ENCODE measurements at regions not wholly inside any gene's neighbourhood (a gene's known extent, or its start where the extent isn't known, plus 50 kb on each side); places are given as distances from the start of the nearest gene placed in this dataset.

GRCh38 chr7:10282909-10283308 lies 690.8 kb upstream of the PHF14 start:
- TF ChIP-seq CTCF (IDR thresholded peaks at IDR 0.05) (no peak), ZFX (IDR thresholded peaks at IDR 0.05; ENCODE audit: borderline replicate concordance) (no peak)
- H3K27ac ChIP-seq = no peak overlapping the region

- TF ChIP-seq CTCF (IDR thresholded peaks at IDR 0.05) (no peak), ZFX (IDR thresholded peaks at IDR 0.05; ENCODE audit: borderline replicate concordance) (no peak)
- H3K27ac ChIP-seq = no peak overlapping the region
These were observed 689.7 kb upstream of the PHF14 start for GRCh38 chr7:10284001-10284400.

- H3K27ac ChIP-seq = no peak overlapping the region
- no peak for TF ChIP-seq CTCF (IDR thresholded peaks at IDR 0.05)
These were observed 674.3 kb upstream of the PHF14 start for GRCh38 chr7:10299384-10299783.

- TF ChIP-seq CTCF (IDR thresholded peaks at IDR 0.05) (no peak), ZFX (IDR thresholded peaks at IDR 0.05; ENCODE audit: borderline replicate concordance) (no peak)
- H3K27ac ChIP-seq = no peak overlapping the region
These were observed 673.1 kb upstream of the PHF14 start for GRCh38 chr7:10300577-10300976.

GRCh38 chr7:10308276-10308675 lies 665.4 kb upstream of the PHF14 start:
- TF ChIP-seq ZFX (IDR thresholded peaks at IDR 0.05; ENCODE audit: borderline replicate concordance) = no peak
- no peak for TF ChIP-seq CTCF (IDR thresholded peaks at IDR 0.05)
- no peak overlapping the region for H3K27ac ChIP-seq

GRCh38 chr7:10312942-10313341 lies 660.7 kb upstream of the PHF14 start:
- H3K27ac ChIP-seq = no peak overlapping the region
- TF ChIP-seq CTCF (IDR thresholded peaks at IDR 0.05) (no peak), ZFX (IDR thresholded peaks at IDR 0.05; ENCODE audit: borderline replicate concordance) (no peak)

GRCh38 chr7:10315881-10316280 lies 657.8 kb upstream of the PHF14 start:
- no peak for TF ChIP-seq ZFX (IDR thresholded peaks at IDR 0.05; ENCODE audit: borderline replicate concordance)
- no peak for TF ChIP-seq CTCF (IDR thresholded peaks at IDR 0.05)
- no peak overlapping the region for H3K27ac ChIP-seq
